ENCODE measurements at regions not wholly inside any gene's neighbourhood (a gene's known extent, or its start where the extent isn't known, plus 50 kb on each side); places are given as distances from the start of the nearest gene placed in this dataset.

GRCh38 chr7:69047151-69047754 lies 551.0 kb upstream of the AUTS2 start:
- no peak for TF ChIP-seq REST (IDR thresholded peaks at IDR 0.05; ENCODE audit: insufficient read depth in 1 of 2, low read depth in 2 of 2, low read length in 2 of 2)
- TF ChIP-seq TAF1 (IDR thresholded peaks at IDR 0.05; ENCODE audit: borderline replicate concordance, insufficient read depth, low read length) = no peak
- no peak for TF ChIP-seq POLR2AphosphoS5 (IDR thresholded peaks at IDR 0.05; ENCODE audit: low read depth, low read length)
- TF ChIP-seq SIN3A (IDR thresholded peaks at IDR 0.05; ENCODE audit: borderline replicate concordance, insufficient read depth, low read length) = no peak
- no peak for TF ChIP-seq FOXP2 (optimal IDR thresholded peaks at IDR 0.05; ENCODE audit: borderline replicate concordance, extremely low read depth, extremely low read length, insufficient read depth)

Data from PFSK-1 (cell line).